GM12873 (cell line): ENCODE measurements at regions not wholly inside any gene's neighbourhood (a gene's known extent, or its start where the extent isn't known, plus 50 kb on each side); places are given as distances from the start of the nearest gene placed in this dataset.

Experiments
- CTCF ChIP-seq: IDR thresholded peaks from 2 replicates; pipeline ENCODE4 v1.5.1; 2012; ENCODE audit warnings: low read depth, mild to moderate bottlenecking, moderate library complexity, low read length, control low read depth; ENCODE audit not compliant: insufficient read depth; ENCODE audit errors: missing control alignments

GRCh38 chr2:208618220-208618619 is 211.6 kb downstream of the PTH2R start:
- TF ChIP-seq CTCF, result no peak

DNA sequence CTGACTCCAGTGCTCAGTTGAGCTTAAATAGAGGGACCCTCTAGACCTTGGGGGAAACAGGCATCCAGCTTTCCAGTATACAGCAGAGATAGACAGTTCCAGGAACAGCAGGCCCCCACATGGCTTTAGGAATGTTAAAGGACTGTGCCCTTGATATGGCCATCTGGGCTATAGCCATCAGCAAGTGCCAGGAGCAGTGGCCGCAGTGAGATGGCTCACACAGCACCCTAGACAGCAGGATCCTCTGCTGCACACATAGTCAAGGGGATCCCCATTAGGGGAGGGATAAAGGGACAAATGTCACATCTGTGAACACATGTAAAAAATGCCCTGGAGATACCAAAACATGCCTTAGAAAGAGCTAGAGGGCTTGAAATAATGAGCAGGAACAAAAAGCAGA is 213.4 kb downstream of the PTH2R start:
- TF ChIP-seq CTCF, result no peak

GRCh38 chr2:208620487-208620978 is 213.9 kb downstream of the PTH2R start:
- no peak for TF ChIP-seq CTCF

- no peak for TF ChIP-seq CTCF
These were observed 220.7 kb downstream of the PTH2R start for GRCh38 chr2:208627110-208627884.

DNA sequence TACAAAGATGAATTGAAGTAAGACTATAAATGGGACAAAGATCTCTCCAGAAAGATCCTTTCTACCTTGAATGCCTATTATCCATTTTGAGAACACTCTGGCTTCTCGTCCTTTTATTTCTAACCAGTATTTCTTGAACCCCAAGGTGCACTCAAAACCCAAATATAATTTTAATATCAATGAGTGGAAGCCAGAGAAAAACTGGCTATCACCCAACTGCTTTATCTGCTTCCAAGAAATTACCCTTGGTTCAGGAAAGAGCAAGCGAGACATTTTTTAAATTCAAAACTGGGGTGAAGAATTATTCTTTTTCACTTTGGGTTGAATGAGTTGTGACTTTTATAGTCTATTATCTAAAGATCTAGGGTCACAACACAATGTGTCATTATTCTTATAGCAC is 221.3 kb downstream of the PTH2R start:
- no peak for TF ChIP-seq CTCF

- TF ChIP-seq CTCF, result no peak
These were observed 231.5 kb downstream of the PTH2R start for GRCh38 chr2:208638059-208638458.

DNA sequence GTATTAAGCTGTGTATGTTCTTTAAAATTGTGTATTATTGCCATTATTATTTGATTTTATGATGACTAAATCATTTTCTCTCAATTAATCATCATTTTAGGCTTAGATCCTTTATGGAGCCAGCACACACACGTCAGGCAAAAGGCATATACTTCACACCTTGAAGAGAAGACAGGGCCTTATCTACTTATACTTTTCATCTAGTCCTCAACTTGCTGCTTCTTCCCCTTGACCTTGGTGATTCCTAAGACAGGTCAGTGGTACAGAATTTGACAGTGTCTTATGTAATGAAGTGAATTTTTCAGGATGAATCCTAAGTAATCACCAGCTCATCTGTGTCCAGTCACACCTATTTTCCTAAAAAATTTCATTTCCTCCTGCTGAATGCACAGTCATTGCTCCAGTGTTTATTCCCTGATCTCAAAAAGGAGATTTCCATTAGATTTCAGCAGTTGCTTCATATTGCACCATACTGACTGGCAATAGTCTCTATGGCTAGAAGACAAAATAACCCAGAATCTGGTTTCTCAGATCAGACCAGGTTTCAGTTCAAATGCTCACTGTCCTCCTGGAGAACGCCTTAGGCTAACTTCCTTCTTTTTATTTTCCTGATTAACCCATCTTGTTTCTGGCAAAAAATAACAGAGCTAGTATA is 235.7 kb downstream of the PTH2R start:
- no peak for TF ChIP-seq CTCF
